SK-N-MC (cell line): ENCODE measurements at regions not wholly inside any gene's neighbourhood (a gene's known extent, or its start where the extent isn't known, plus 50 kb on each side); places are given as distances from the start of the nearest gene placed in this dataset.

ENCODE experiments used
- DNase-seq: peaks from one replicate; pipeline ENCODE4 v3.0.0-alpha.2; 2011; ENCODE audit warnings: low read depth, low spot score
- H3K27ac ChIP-seq: fragments of 200-600 bp; sonication (generic); 2 replicates; pipeline ENCODE4 v1.5.1; 2016; ENCODE audit warnings: mixed run types
- H3K36me3 ChIP-seq: fragments of 200-600 bp; sonication (generic); 2 replicates; pipeline ENCODE4 v1.6.1; 2017; ENCODE audit warnings: antibody characterized with exemption, low read length, mixed read lengths; ENCODE audit not compliant: insufficient read depth
- H3K4me3 ChIP-seq: fragments of 200-600 bp; sonication (generic); 2 replicates; pipeline ENCODE4 v1.5.1; 2016
- H3K9ac ChIP-seq: fragments of 200-600 bp; sonication (generic); 2 replicates; pipeline ENCODE4 v1.8.0; 2017; ENCODE audit warnings: mixed run types, mixed read lengths; ENCODE audit not compliant: insufficient read length
- H3K9me3 ChIP-seq: fragments of 200-600 bp; sonication (generic); 2 replicates; pipeline ENCODE4 v1.6.1; 2017; ENCODE audit warnings: low read depth, mild to moderate bottlenecking, antibody characterized with exemption, low read length, moderate library complexity, mixed read lengths
- EZH2 ChIP-seq: fragments of 200-600 bp; sonication (generic); IDR thresholded peaks from one replicate; pipeline ENCODE4 v1.6.1; 2017; ENCODE audit warnings: antibody characterized with exemption
- FOXP2 ChIP-seq: optimal IDR thresholded peaks from 2 replicates; pipeline ENCODE3; 2011; ENCODE audit warnings: mild to moderate bottlenecking, moderate library complexity; ENCODE audit not compliant: insufficient read depth; ENCODE audit errors: extremely low read length, control extremely low read depth
- POLR2AphosphoS5 ChIP-seq: IDR thresholded peaks from 2 replicates; pipeline ENCODE4 v1.6.1; 2012; ENCODE audit warnings: mild to moderate bottlenecking, low read depth, low read length, borderline replicate concordance

DNA sequence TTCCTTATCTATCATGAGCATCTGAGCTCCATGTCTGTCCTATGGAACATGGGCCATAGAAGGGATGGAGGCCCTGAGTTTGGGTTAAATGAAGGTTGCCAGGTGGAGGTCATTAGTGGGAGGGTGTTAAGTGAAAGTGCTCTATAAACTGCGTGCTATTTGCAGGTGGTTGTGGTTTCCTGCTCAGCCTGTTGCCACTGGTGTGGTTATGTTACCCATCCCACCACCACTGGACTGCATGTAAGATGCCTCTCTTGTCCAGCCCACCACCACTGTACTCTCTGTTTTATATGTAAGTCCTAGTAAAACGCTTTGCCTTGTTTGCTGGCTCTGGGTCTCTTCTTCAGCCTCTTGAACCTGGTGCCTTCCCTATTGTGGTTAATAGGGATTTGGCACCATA is 711.2 kb downstream of the SORCS3 start:
- Histone ChIP-seq H3K36me3 (no peaks in the 10 kb centered on the region), H3K4me3 (no peak overlapping the region), H3K9me3 (no peaks in the 10 kb centered on the region), H3K27ac (no peak overlapping the region), H3K9ac (no peak overlapping the region)
- DNase-seq = no peak
- TF ChIP-seq EZH2 (no peak), POLR2AphosphoS5 (no peak), FOXP2 (no peak)

DNA sequence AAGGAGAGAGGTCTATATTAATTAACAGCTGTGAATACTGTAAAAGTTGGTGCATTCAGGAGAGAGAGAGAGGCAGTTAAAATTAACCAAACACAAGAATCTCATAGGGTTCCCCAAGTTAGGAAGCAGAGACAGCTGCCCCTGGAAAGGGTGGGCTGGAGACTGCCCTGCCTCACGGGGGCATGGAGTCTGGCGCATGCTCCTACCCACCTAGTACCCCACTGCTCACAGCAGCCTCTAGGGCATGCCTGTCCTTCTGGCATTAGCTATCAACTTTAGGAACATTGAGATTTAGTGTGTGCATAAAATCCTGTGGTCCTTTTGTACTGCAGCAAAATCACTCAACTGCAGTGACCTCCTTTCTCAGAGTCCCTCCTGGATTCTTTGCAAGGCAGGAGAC is 710.1 kb downstream of the SORCS3 start:
- Histone ChIP-seq H3K9ac (no peak overlapping the region), H3K4me3 (no peak overlapping the region), H3K36me3 (no peaks in the 10 kb centered on the region), H3K27ac (no peak overlapping the region), H3K9me3 (no peaks in the 10 kb centered on the region)
- TF ChIP-seq EZH2 (no peak), POLR2AphosphoS5 (no peak), FOXP2 (no peak)
- DNase-seq = no peak

DNA sequence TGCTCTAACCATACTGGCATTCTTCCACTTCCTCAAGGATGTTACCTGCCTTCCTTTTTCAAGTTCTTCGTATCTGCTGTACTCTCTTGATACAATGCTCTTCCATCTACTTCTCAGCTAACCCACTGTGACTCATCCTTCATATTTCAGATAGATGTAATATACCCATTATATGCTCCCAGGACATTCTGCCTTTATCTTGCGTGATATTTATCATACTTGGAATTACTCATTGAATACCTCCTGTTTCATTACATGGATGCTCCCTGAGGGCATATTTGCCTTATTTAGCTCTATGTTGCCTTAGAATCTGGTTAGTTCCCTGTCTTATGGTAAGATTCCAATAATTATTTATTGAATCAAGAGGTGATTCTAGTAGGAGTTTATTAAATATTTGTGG is 706.4 kb downstream of the SORCS3 start:
- H3K9me3 ChIP-seq = no peaks in the 10 kb centered on the region
- H3K4me3 ChIP-seq = no peak overlapping the region
- no peak for DNase-seq
- H3K27ac ChIP-seq = no peak overlapping the region
- H3K36me3 ChIP-seq = no peaks in the 10 kb centered on the region
- TF ChIP-seq POLR2AphosphoS5 = no peak
- no peak for TF ChIP-seq FOXP2
- TF ChIP-seq EZH2 = no peak
- H3K9ac ChIP-seq = no peak overlapping the region

DNA sequence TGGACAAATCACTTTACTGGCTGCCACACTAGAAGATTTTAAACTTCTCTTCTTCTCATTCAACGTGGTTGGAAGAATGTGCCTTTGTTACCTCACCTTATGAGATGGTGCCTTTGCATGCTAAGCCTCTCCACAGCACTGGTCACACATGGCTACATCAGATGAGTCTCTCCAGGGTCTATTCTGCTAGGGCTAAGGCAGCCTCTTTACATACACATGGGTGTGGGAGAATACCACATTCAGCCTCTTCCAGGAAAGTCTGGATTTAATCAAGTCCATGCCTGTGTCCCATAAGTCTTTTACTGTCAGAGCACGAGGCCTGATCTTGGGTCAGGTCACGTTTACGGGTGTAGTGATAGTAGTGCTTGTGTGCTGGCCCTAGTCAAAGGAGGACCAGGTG is 701.5 kb downstream of the SORCS3 start:
- Histone ChIP-seq H3K9ac (no peak overlapping the region), H3K36me3 (no peaks in the 10 kb centered on the region), H3K9me3 (no peaks in the 10 kb centered on the region), H3K4me3 (no peak overlapping the region), H3K27ac (no peak overlapping the region)
- DNase-seq = no peak
- TF ChIP-seq EZH2 (no peak), FOXP2 (no peak), POLR2AphosphoS5 (no peak)

DNA sequence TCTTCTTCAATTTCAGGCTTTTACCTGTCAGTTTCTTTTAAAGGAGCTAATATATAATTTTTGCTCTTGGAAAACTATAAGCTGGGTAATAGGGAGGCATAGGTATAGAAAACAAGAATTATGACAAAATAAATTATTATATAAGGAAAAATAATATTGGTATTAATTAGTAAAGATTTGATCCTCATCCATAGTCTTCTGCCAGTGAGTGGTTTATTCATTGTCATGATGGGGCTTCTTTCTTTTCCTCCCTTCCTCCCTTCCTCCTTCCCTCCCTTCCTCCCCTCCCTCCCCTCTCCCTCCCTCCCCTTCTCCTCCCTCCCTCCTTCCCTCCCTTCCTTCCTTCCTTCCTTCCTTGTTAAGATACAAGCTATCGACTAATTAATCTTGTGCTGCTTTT is 698.6 kb downstream of the SORCS3 start:
- DNase-seq = no peak
- no peak for TF ChIP-seq POLR2AphosphoS5
- TF ChIP-seq EZH2 = no peak
- TF ChIP-seq FOXP2 = no peak
- no peak overlapping the region for H3K27ac ChIP-seq
- no peaks in the 10 kb centered on the region for H3K9me3 ChIP-seq
- H3K36me3 ChIP-seq = no peaks in the 10 kb centered on the region
- H3K4me3 ChIP-seq = no peak overlapping the region
- no peak overlapping the region for H3K9ac ChIP-seq

DNA sequence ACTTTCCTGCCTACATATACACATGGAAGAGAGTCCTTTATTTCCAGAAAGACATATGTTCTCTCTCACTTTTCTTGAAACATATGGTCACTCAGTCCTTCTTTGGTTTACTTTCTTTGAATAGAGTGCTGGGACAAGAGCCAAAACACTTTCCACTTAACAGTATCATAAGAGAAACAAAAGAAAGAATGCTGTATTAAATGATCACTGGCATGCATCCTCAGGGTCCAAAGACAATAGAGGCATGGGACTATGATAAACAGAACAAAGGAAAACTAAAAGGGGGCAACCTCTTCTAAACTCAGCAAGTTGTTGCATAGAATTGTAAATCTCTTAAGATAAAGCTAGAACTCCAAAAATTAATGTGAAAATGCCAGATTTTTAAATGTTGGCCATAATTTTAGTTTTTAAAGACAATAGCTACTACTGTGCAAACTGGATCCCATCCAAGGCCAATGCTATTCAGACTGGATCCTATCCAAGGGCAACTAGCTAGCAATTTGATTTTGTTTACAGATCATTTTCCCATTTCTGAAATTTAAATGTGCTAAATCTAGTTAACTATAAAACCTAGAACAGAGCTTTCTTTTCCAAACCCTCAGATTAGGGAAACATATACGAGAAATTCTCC is 687.5 kb downstream of the SORCS3 start:
- H3K9me3 ChIP-seq = no peaks in the 10 kb centered on the region
- DNase-seq = no peak
- no peak overlapping the region for H3K4me3 ChIP-seq
- no peak overlapping the region for H3K9ac ChIP-seq
- H3K27ac ChIP-seq = no peak overlapping the region
- H3K36me3 ChIP-seq = no peaks in the 10 kb centered on the region
- no peak for TF ChIP-seq FOXP2
- no peak for TF ChIP-seq POLR2AphosphoS5
- TF ChIP-seq EZH2 = no peak
